Hindlimb muscle (tissue), 1 donor: ENCODE measurements at regions not wholly inside any gene's neighbourhood (a gene's known extent, or its start where the extent isn't known, plus 50 kb on each side); places are given as distances from the start of the nearest gene placed in this dataset.
"Not testable (repeated sequence)": the region's sequence is repeated elsewhere in the genome, so short reads cannot be mapped to it uniquely, and the experiment has no call there.

Source experiments
- DNase-seq: peaks from one replicate; pipeline ENCODE4 v3.0.0-alpha.2; 2013

DNA sequence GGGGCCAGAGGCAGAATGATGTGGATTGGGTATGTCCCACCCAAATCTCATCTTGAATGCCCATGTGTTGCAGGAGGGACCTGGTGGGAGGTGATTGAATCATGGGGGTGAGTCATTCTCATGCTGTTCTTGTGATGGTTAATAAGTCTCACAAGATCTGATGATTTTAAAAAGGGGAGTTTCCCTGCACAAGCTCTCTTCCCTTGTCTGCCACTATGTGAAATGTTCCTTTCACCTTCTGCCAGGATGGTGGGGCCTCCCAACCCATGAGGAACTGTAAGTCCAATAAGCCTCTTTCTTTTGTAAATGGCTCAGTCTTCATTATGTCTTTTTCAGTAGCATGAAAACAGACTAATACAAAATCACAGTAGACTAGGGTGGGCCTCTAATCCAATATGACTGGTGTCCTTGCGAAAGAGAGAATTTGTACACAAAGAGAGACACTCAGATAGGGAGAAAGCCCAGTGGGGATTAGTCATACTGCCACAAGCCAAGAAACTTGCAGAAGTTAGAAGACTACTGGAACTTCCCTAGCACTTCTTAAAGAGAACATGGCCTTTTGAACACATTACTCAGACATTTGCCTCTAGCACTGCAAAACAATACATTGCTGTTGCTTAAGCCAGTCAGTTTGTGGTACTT lies 68.4 kb downstream of the ANXA1 start:
- no peak for DNase-seq

DNA sequence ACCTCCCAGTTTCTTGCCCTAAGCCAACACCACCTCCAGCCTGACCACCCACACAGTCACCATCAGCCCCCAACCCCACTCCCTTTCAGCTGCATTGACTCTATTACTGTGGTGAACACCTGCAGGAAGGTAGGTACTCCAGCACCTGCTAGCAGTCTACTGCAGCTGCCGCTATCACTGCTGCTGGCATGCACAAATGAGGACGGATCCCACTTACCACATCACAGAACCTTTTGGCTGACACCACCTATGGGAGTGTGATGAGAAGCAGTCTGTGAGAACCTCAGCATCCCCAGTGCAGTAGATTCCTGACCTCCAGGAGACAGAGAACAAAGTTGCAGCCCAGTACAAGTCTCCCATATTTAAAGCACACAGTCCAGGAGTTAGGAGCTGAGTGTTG lies 71.9 kb downstream of the ANXA1 start:
- DNase-seq, result no peak

DNA sequence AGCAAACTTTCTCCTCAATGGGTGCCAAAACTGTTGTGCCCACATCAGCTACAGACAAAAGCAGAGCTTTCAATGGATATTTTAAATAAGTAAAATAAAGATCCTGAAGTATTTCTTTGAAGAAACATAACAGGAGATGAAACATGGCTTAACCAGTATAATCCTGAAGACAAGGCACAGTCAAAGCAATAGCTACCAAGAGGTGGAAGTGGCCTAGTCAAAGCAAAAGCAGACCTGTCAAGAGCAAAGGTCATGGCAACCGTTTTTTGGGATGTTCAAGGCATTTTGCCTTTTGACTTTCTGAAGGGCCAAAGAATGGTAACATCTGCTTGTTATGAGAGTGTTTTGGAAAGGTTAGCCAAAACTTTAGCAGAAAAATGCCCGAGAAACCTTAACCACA lies 77.9 kb downstream of the ANXA1 start:
- no peak for DNase-seq

DNA sequence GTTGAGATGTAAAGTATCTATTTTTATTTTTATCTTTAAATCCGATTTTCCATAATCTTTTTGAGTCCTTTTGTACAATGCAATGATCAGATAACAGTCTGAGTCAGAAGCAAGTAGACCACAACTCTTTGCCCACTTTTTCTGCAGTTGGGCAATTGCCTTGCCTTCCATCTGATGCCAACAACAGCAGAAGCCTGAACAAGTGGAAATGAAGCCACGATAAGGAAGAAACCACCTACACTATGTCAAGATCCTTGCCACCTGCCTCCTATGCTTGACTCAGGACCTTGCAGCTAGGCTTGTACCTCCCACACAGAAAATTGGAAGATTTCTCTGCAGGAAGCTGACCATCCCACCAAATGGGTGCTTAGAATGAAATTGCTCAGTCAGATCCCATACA lies 78.6 kb downstream of the ANXA1 start:
- no peak for DNase-seq

GRCh38 chr9:73231203-73231602 lies 79.5 kb downstream of the ANXA1 start:
- no peak for DNase-seq

DNA sequence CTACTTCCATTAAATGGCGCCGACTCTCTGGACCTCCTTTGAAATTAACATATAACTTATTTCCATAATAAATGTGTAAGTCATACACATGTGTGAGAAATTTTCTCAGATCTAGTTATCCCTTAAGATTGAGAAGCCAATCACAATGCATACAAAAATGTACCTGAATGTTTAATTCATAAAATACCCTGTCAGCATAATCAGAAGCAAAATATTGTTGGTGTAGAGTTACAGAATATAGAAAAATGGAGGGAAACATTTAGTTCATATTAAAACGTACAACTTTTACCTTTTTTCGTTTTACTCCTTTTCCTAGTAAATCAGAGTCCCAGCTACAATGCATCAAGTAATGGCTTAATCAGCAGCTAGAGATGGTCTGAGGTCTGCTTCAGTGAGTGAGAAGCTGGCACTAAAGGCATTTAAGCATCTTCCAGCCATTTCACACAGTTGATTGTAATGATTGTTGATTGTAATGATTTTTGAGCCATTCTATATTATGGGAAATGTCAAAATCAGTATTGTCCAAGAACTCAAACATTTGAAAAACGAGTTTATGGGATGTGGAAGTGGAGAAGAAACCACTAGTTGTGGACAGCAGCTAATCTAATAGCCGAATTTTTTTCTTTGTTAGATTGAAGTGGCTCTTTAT lies 81.8 kb downstream of the ANXA1 start:
- DNase-seq, result no peak

GRCh38 chr9:73234008-73234360 lies 82.3 kb downstream of the ANXA1 start:
- DNase-seq, result no peak

DNA sequence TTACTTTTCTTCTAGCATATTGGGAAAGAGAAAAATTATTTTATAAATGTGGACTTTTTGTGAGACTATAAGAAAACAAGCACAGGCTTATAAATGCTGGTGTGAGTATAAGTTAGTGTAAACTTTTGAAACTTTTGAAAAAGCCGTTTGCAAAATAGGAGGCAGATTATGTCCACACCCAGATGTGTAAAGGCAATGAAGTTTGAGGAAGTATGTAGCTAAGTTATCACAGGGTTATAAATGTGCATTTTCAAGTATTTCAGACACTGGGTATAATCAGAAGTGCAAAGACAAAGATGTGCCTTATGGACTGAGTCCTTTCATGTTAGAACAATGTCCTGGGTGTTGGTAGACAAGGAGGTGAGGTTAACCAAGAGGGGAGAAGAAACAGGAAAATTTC lies 85.5 kb downstream of the ANXA1 start:
- DNase-seq, result no peak

DNA sequence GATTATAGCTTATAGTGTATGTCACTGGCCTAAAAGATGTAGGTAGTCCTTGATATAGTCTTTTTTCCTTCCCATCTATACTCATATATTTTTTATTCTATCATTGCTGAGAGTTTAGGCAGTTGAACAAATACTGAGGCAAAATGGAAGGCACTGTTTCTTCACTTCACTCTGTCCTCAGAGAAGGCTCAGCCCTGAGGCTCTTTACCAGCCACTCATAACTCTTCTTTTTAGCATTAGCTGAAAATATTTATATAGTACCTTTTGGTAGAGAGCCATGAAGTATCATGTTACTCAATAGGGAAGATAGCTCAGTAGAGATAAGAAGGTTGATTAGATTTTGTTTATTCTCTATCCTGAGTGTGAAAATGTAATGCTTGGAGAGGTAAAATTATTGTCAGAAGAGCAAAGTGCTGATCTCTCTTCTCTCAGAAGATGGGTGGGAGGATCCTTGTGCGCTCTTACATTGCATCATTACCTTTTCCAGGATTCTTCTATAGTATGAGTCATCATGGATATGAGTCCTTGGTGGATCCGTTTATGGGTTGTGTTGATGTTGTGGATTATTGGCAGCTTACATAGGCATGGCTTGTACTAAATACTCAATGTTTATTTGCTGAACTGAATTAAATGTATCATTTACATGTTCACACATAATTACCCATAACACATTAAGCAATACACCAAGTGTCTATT lies 88.1 kb downstream of the ANXA1 start:
- no peak for DNase-seq

- no peak for DNase-seq
These were observed 91.4 kb downstream of the ANXA1 start for GRCh38 chr9:73243078-73243477.

DNA sequence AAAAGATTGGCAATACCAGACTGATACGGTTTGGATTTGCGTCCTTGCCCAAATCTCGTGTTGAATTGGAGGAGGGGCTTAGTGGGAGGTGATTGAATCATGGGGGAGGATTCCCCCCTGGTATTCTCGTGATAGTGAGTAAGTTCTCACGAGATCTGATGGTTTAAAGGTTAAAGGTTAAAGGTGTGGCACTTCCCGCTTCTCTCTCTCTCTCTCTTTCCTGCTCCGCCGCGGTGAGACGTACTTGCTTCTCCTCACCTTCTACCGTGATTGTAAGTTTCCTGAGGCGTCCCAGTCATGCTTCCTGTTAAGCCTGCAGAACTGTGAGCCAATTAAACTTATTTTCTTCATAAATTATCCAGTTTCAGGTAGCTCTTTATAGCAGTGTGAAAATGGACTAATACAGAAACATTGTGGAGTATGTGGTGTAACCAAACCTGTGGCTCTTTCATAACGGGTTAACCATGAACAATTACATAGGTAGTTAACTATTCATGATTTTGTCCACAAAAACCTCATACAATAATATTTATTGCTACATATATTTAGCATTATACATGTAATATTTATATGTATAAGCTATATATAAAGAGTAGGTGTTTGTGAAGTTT lies 107.5 kb downstream of the ANXA1 start:
- no peak for DNase-seq

GRCh38 chr9:73260506-73260905 lies 108.8 kb downstream of the ANXA1 start:
- no peak for DNase-seq

GRCh38 chr9:73264631-73265030 lies 113.0 kb downstream of the ANXA1 start:
- no peak for DNase-seq

DNA sequence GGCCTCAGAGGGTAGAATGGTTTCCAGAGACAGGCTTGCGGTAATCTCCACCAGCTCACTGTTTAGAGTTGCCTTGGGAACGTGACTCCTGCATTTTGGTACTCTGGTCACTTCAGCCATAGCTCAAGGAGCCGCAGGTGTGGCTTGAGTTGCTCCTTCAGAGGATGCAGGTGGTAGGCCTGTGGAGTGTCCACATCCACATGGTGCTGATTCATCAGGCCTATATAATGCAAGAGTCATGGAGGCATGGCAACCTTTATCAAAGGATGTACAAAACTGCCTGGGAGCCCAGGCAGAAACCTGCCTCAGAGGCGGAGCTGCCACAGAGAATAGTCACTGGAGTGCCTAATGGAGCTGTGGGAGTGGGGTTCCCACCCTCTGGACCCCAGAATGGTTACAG lies 114.2 kb downstream of the ANXA1 start:
- DNase-seq, result no peak

- DNase-seq, result no peak
These were observed 117.9 kb downstream of the ANXA1 start for GRCh38 chr9:73269430-73270101.

- DNase-seq, result no peak
These were observed 119.5 kb downstream of the ANXA1 start for GRCh38 chr9:73270967-73271721.

GRCh38 chr9:73280113-73280512 lies 128.4 kb downstream of the ANXA1 start:
- DNase-seq, result no peak

DNA sequence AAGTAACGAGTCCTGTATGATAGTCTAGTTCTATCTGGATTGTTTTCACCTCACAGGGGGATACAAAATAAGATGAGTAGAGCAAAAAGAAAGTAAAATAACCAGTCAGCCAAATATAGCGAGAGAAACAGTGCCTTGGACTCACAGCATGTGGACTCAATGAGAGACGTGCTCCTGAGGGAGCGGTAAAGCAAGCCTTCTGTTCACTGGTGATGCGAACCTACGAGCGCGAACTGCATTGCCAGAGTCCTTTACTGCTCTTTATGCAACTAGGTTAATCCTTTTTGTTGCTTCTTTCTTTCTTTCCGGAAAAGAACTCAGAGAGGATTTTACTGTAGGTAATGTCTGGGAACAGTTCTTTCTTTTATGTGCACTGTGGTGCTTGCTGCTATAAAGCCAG lies 132.7 kb downstream of the ANXA1 start:
- no peak for DNase-seq

DNA sequence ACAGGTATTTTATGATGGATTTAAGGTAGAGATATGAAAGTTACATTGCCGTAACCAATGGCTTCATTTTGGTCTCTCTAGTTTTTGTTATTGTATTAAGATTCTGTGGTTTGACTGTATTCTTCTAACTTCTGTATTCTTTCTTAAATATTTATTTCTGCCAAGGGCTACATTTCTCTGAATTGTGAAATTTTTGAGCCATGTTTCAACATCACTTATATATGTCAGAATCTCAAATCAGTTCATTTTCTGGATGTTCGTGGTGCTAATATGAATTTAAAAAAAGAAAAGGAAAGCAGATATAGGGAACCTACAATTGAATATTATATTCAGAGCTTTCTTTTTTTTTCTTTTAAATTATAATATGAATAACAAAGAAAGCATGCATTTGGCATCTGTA lies 142.7 kb downstream of the ANXA1 start:
- DNase-seq, result no peak

- no peak for DNase-seq
These were observed 174.3 kb downstream of the ANXA1 start for GRCh38 chr9:73325983-73326382.

DNA sequence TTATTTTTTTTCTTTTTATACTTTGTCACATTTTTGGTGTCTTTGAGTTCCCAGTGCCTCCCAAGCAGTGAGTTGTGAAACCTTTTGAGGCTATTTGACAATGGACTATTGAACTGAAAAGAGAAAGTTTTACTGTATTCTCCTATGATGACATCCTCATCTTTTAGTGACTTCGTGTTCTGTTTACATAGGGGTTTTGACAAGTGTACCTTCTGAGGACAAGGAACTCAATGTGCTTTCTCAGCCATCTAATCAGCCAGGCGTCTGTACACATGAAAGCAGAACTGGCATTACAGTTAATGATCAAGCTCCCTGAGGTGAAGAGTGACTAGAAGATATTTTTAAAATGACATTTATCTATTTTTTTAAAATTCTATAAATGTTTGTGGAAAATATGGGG lies 175.5 kb downstream of the ANXA1 start:
- DNase-seq, result no peak

- DNase-seq, result not testable (repeated sequence)
These were observed 185.5 kb downstream of the ANXA1 start for GRCh38 chr9:73337182-73337581.
